GM12892 (cell line): ENCODE measurements at regions not wholly inside any gene's neighbourhood (a gene's known extent, or its start where the extent isn't known, plus 50 kb on each side); places are given as distances from the start of the nearest gene placed in this dataset.

Experiments used
- DNase-seq: peaks from one replicate; pipeline ENCODE4 v3.0.0; 2011; ENCODE audit not compliant: insufficient read length
- FAIRE-seq: peaks from 2 replicates; lab custom pipeline; 2011; peaks lifted over from hg19 to GRCh38; lab: Jason Lieb, UNC
- POLR2A ChIP-seq: IDR thresholded peaks from 2 replicates; pipeline ENCODE4 v1.6.1; 2011; ENCODE audit warnings: low read depth, low read length, control low read depth
- POLR2AphosphoS5 ChIP-seq: IDR thresholded peaks from 2 replicates; pipeline ENCODE4 v1.6.1; 2011; ENCODE audit warnings: low read depth, low read length, control low read depth
- TAF1 ChIP-seq: IDR thresholded peaks from 2 replicates; pipeline ENCODE4 v1.6.1; 2011; ENCODE audit warnings: low read depth, mild to moderate bottlenecking, control low read depth, low read length, borderline replicate concordance

DNA sequence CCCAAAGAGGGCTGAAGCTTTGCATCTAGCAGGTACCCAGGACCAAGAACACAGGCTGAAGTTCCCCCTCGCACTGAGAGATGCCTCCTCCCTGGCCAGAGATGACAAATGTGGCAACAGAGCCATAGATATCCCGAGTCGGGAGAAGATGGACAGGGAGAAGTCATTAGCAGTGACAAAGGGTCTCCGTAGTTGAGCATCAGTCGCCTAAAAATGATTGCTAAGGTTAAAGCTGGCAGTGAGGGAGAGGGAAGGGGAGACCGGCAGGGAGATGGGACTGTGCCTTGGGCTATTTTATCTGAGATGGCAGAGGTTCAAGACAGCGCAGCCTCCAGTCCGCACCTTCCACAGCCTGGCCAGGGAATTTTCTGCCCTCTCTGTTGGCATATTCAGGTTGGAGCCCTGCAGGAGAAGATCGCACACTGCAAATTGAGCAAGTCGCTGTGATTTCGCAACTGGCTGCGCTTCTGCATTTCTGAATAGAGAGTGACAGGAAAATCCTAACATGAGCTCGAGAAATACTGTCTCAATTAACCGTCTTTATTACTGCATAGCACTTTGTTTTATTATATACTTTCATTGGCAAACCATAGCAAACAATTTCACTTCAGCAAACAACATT, 238.9 kb upstream of the GPR26 start:
- DNase-seq: no peak
- FAIRE-seq: no peak

GRCh38 chr10:123428391-123428790, 237.8 kb upstream of the GPR26 start:
- FAIRE-seq (no peak), DNase-seq (no peak)
- no peak for TF ChIP-seq POLR2A
- TF ChIP-seq TAF1: no peak
- no peak for TF ChIP-seq POLR2AphosphoS5

More for the DNA sequence above, 238.9 kb upstream of the GPR26 start:
- TF ChIP-seq POLR2A (no peak), TAF1 (no peak), POLR2AphosphoS5 (no peak)

DNA sequence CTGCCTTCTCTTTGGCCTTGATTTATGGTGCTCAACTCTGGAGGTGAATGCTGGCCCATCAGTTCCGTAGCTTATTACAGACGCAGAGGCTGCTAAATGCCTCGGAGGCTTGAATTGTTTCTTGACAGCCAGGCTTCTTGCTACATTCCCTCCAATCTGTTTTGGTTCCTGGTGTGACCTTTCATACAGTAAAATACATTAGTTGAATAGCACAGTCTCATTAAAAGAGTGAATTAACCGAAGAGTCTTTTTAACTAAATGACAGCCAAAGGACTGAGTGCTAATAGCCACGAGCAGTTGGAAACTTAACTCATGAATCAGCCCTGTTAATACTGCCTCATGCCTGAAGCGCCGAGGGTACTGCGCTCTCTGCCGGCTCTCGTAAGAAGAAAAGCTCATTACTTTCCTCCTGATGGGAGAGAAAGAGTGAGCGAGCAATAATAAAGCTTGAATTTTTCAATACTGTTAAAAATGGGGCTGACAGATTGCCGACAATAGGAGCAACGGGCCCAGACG, 236.4 kb upstream of the GPR26 start:
- no peak for DNase-seq
- no peak for TF ChIP-seq POLR2AphosphoS5
- TF ChIP-seq POLR2A: no peak
- no peak for TF ChIP-seq TAF1
- no peak for FAIRE-seq

GRCh38 chr10:123433539-123433938, 232.6 kb upstream of the GPR26 start:
- FAIRE-seq: no peak
- TF ChIP-seq POLR2AphosphoS5 (no peak), TAF1 (no peak), POLR2A (no peak)
- no peak for DNase-seq

DNA sequence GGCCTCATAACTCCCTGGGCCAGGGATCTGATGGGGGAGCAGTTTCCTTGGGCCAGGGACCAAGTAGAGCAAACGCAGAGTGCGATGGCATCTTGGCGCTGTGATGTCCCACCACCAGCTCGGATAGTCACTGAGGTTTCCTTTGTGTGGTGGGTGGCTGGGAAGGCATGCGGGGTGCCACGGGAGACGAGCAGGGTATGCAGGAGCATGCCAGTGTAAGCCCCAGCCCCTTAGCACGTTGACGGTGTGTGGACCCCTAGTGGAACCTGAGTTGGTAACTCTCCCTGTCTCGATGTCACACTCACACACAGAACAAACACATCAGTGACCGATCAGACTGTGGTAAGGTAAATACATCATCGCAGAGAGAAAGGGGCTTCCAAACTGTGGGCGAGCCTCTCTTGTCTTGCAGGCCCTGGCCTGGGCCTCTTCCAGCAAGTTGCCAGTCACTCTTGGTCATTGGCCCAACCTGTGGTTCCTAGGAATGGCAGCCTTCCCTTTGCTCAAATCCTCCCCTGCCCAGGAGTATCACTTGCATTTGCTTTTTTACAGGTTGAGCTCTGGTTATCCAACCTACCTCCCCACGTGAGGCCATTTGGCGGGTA, 231.6 kb upstream of the GPR26 start:
- FAIRE-seq (no peak), DNase-seq (no peak)
- TF ChIP-seq TAF1: no peak
- no peak for TF ChIP-seq POLR2A
- no peak for TF ChIP-seq POLR2AphosphoS5

DNA sequence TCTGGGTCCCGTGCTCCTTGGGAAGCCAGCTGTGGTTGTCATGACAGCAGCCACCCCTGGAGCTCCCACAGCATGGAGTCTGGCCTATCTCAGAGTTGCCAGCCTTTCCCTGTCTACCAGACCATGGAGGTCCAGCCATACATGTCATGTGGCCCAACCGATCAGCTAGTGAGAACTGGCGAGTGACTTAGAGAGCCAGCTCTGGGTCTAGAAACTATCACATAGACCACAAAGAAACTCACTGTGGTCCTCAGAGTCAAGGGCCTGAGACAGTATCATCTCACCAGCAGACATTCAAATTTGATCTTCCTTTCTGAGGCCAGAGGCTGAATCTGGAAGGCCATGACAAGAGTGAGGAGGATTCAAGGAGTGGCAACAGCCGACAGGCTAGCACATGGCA, 223.3 kb upstream of the GPR26 start:
- DNase-seq (peak; percentile 42), FAIRE-seq (peak; percentile 64)
- TF ChIP-seq TAF1 (no peak), POLR2A (no peak), POLR2AphosphoS5 (no peak)

DNA sequence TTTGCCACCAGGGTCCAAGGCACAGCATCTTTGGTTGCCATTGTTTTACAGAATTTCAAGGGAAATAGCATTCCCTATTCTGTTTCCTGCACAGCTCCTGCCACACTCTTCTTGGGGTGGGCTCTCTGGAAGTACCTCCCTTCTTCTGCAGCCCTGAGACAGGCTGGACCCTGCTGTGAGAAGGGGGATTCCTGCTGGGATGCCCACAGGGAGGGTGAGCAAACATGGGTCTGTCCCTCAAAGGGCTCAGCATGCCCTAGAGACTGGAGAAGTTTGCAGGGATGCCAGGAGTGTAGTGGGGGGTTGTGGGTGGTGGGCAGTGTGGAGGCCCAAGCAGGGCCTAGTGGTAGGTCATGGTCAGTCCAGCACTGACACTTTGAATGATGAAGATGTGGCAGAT, 222.2 kb upstream of the GPR26 start:
- DNase-seq (no peak), FAIRE-seq (peak; percentile 68)
- no peak for TF ChIP-seq POLR2AphosphoS5
- TF ChIP-seq POLR2A: no peak
- TF ChIP-seq TAF1: no peak

DNA sequence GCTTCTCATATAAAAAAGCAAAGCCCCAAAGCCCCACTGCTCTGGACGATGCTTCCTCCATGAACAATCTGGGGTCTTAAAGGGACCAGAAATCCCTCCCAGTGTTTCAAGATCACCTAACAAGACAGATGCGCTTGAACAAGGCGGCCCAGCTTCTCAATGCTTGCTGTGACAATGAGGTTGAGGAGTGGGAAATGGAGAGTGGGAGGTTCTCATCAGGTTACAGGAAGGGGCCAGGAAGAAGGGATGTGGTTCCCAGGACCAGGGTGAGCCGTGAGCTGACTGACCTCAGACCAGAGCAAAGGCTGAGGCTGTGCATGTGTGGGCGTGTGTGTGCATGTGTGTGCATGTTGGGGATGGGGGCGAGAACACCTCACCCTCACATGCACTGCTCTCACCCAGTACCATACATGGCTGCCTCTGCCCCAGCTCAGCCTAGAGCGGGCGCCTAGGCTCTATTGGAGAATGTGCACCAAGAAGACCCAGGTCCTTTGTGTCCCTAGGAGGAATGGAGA, 220.8 kb upstream of the GPR26 start:
- TF ChIP-seq TAF1: no peak
- no peak for TF ChIP-seq POLR2A
- TF ChIP-seq POLR2AphosphoS5: no peak
- DNase-seq (no peak), FAIRE-seq (no peak)

DNA sequence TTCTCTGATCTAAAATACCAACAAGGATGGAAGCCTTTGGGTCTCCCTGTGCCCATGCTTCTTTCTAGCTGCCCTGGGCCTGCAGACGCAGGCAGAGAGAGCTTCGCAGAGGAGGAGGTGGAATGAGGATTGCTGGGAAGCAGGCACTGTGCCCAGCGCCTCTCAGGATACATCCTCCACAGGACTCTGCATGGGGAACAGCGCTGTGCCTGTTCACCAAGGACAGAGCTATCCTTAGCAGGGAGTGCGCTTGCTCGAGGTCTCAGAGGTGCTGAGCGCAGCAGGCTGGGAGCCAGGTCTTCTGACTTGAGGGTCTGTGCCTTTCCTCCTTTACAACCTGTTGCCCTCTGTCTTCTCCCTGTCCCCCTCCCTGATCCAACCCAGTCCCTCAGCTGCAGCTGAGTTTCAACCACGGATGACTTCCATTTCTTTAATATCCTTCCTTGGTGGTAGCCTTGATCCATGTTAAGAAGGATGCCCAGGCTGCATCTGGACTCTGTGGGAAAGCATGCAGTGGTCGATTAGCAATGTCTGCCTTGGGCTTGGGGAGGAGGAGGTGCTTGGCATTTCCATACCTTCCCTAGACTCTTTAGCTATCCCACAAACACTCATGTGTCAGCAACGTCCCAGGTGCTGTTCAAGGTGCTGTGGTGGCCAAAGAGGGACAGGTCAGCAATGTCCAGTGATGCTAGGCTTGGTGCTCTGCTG, 219.6 kb upstream of the GPR26 start:
- TF ChIP-seq TAF1 (no peak), POLR2AphosphoS5 (no peak), POLR2A (no peak)
- no peak for FAIRE-seq
- no peak for DNase-seq

GRCh38 chr10:123449234-123449962, 216.8 kb upstream of the GPR26 start:
- DNase-seq (no peak), FAIRE-seq (no peak)
- TF ChIP-seq POLR2A: no peak
- TF ChIP-seq POLR2AphosphoS5: no peak
- no peak for TF ChIP-seq TAF1

DNA sequence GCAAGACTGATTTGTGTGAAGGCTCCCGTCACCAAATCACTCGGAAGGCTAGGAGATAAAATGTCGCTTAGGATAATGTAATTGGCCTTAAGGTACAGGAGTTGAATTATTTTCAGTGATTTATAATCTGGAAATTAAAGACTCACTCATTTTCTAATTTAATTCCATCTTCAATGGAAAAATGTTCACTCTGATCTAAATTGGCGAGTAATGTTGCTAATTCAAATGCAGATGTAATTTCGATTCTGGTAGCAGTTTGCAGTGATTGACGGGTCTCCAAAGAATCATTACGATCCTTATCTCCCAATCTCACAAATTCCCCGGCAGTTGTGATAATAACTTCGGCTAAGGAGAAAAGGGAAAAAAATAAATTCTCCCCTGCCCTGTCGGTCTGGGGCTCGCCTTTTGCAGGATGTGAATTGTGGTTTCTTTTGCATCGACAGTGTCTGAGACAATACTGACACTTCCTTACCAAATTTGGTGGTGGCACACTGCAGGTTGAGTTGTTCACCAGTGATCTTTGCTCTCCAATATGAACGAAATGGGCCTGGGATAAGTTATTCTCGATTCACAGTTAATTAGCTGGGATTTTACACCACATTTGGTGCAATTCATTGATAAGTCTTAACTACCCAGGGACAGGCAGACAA, 215.1 kb upstream of the GPR26 start:
- FAIRE-seq (peak; percentile 21), DNase-seq (no peak)
- TF ChIP-seq POLR2A: no peak
- TF ChIP-seq TAF1: no peak
- no peak for TF ChIP-seq POLR2AphosphoS5
